GM12874 (cell line): ENCODE measurements at regions not wholly inside any gene's neighbourhood (a gene's known extent, or its start where the extent isn't known, plus 50 kb on each side); places are given as distances from the start of the nearest gene placed in this dataset.

ENCODE experiments used
- TF ChIP-seq, protein P1 (sequence below): IDR thresholded peaks from 2 replicates; pipeline ENCODE4 v1.5.1; 2011; ENCODE audit warnings: low read depth, mild to moderate bottlenecking, control low read depth, low read length, moderate library complexity; ENCODE audit not compliant: insufficient read depth

DNA sequence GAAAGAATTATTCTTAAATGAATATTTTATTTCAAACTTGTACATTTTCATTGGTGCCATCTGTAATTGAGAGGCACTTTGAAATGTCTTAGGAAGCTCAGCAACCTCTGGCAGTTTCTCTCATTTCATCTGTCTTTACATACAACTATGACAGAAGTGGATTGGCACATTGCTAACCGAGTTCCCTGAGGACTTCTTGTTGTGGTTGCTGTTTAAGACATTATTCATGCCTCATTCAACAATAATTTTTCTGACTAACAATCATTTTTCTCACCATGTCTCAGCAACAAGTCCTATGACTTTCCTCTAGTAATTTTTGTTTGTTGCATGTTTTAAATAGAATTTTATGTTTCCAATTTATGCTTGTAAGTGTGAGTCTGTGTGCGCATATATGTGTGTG lies 284.0 kb upstream of the CWC22 start:
- TF ChIP-seq, protein P1, sequence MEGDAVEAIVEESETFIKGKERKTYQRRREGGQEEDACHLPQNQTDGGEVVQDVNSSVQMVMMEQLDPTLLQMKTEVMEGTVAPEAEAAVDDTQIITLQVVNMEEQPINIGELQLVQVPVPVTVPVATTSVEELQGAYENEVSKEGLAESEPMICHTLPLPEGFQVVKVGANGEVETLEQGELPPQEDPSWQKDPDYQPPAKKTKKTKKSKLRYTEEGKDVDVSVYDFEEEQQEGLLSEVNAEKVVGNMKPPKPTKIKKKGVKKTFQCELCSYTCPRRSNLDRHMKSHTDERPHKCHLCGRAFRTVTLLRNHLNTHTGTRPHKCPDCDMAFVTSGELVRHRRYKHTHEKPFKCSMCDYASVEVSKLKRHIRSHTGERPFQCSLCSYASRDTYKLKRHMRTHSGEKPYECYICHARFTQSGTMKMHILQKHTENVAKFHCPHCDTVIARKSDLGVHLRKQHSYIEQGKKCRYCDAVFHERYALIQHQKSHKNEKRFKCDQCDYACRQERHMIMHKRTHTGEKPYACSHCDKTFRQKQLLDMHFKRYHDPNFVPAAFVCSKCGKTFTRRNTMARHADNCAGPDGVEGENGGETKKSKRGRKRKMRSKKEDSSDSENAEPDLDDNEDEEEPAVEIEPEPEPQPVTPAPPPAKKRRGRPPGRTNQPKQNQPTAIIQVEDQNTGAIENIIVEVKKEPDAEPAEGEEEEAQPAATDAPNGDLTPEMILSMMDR = no peak

DNA sequence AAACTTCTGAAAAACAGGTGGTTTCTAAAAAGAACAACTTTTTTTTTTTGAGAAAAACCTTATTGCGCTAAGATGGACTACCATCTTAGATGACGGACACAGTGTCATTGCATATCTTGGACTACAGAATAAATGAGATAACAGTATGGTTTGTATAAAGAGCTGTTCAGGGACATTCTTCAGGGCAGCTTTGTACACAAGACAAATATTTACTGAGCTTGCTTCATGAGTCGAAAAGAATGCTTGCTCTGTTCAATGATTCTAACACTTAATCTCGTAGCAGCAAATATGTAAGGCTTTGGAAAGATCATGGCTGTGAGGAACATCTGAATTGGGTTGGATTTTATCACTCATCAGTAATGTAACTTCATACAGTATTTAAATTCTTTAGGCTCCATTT lies 282.5 kb upstream of the CWC22 start:
- TF ChIP-seq, protein P1 = no peak

DNA sequence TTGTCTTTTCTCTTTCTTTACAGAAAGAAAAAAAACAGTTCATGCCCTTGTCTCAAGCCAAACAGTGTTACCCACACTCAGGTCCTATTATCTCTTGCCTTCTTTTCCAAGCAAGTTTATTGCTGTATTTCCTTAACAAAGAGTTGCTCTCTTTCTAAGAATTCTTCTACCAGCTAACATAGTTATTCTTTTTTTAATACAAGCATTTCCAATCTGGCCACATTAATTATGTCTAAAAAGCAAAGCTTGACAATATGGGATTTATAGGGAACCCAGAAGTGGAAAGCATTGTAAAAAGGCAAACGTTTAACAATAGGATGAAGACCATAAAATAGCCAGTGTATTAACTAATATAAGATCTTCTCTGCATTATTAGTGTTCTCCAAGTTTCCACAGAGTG lies 272.5 kb upstream of the CWC22 start:
- TF ChIP-seq, protein P1 = no peak

DNA sequence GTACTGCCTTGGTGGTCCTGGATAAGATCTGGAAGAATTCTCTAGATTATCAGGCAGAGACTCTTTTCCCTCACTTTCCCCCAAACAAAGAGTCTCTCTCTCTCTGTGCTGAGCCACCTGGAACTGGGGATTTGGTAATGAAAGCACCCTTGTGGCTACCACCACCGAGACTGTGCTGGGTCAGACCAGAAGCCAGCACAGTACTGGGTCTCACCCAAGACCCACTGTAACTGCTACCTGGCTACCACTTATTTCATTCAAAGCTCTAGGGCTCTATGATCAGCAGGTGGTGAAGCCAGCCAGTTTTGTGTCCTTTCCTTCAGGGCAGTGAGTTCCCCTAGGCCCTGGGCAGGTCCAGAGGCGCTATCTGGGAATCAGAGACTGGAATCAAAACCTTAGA lies 269.6 kb upstream of the CWC22 start:
- TF ChIP-seq, protein P1 = no peak

DNA sequence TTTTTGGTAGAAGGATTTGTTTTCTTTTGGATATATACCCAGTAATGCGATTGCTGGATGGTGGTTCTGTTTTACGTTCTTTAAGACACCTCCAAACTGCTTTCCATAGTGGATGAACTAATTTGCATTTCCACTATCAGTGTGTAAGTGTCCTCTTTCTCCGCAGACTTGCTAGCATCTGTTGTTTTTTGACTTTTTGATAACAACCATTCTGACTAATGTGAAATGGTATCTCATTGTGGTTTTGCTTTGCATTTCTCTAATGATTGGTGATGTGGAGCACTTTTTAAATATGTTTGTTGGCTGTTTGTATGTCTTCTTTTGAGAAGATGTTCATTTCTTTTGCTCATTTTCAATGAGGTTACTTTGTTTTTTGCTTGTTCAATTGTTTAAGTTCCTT lies 260.9 kb upstream of the CWC22 start:
- TF ChIP-seq, protein P1 = no peak

DNA sequence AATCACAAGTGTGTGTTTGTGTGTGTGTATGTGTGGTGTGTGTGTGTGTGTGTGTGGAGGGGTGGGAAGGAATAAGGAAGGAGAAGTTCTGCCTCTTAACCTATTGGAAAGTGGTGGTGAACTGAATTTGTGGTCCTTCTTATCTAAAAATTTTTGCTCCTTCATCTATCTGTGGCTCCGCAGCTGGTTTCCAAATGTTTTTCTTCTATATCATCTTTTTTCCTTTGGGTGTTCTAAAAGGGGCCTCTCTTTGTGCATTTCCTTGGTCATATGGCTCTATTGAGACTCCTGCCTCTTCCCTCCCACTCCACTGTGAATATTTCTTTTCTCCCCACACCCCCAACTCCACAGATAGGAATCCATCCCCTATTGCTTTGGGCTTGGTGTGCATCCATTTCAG lies 254.9 kb upstream of the CWC22 start:
- TF ChIP-seq, protein P1 = no peak

DNA sequence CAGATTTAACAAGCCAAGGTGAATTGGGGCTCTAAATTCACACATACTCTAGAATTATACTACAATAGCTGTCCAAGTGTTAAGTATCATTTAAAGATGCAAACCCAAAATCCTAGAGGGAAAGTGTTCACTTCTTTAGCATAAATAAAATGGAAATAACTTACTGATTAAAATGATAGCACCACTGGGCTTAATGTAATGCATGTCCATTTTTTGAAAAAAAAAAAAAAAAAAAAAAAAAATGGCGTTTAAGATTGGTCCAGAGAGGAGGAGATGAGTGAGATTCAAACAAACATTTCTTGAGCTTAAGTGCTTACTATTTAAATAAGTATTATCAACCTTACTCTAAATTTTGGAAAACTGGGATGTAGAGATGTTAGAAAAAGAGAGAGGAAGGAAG lies 251.5 kb upstream of the CWC22 start:
- TF ChIP-seq, protein P1 = no peak
